Ovary (tissue), 3 donors: ENCODE measurements at regions not wholly inside any gene's neighbourhood (a gene's known extent, or its start where the extent isn't known, plus 50 kb on each side); places are given as distances from the start of the nearest gene placed in this dataset.

Experiments used
- CTCF ChIP-seq, 3 donors: fragments of 450-650 bp in 2 of 3; fragments of 200-600 bp in 1 of 3; IDR thresholded peaks; one replicate each; pipeline versions ENCODE4 v1.5.1 to v1.8.0; 2016 to 2022; ENCODE audit warnings: antibody characterized with exemption in 3 of 3, mild to moderate bottlenecking in 1 of 3
- EP300 ChIP-seq: sonication (generic); formaldehyde crosslinking; IDR thresholded peaks from one replicate; pipeline ENCODE4 v1.6.1; 2017; ENCODE audit warnings: antibody characterized with exemption
- POLR2A ChIP-seq: fragments of 450-650 bp; IDR thresholded peaks from one replicate; pipeline ENCODE4 v1.6.1; 2017; ENCODE audit warnings: antibody characterized with exemption, mild to moderate bottlenecking, moderate library complexity
- donor health status: DM: no; HTN: no; CAD: no.

GRCh38 chr14:31988244-31988643 is 88.9 kb upstream of the ARHGAP5 start:
- TF ChIP-seq CTCF (IDR thresholded peaks at IDR 0.05) (no peak), POLR2A (no peak), EP300 (no peak)
